IPS DF 4.7 (cell line): ENCODE measurements at regions not wholly inside any gene's neighbourhood (a gene's known extent, or its start where the extent isn't known, plus 50 kb on each side); places are given as distances from the start of the nearest gene placed in this dataset.

Experiments
- DNase-seq: peaks from one replicate; pipeline ENCODE4 v3.0.0-alpha.2; 2013; ENCODE audit warnings: low spot score; ENCODE audit errors: extremely low read depth

GRCh38 chr12:124397807-124398577 is 103.1 kb downstream of the RFLNA start:
- no peak for DNase-seq

DNA sequence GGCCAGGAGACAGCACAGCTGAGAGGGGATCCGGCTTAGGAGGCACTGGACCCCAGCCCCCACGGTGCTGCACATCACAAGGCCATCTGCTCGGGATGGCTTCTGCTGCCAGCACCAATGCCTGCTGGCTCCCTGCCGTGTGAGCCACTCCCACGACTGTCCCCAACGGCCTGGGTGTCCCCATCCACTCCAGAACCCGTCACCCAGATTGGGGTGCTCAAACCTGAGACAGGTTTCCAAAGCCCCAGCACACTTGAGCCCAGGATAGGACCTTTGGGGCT is 102.4 kb downstream of the RFLNA start:
- DNase-seq, result no peak

GRCh38 chr12:124396544-124397398 is 101.9 kb downstream of the RFLNA start:
- DNase-seq, result no peak

DNA sequence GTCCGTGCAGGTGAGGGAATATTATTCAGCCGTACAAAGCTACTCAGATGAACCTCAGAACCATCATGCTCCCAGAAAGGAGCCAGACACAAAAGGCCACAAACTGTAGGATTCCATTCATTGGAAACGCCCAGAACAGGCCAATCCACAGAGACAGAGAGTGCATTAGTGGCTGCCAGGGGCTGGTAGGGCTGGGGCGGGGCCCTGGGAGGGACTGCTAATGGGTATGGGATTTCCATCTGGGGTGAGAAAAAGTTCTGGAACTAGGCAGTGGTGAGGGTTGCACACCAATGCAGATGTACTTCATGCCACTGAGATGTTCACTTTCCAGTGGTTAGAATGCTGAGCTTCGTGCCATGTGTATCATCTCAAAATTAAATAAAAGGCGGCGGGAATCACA is 101.1 kb downstream of the RFLNA start:
- no peak for DNase-seq

DNA sequence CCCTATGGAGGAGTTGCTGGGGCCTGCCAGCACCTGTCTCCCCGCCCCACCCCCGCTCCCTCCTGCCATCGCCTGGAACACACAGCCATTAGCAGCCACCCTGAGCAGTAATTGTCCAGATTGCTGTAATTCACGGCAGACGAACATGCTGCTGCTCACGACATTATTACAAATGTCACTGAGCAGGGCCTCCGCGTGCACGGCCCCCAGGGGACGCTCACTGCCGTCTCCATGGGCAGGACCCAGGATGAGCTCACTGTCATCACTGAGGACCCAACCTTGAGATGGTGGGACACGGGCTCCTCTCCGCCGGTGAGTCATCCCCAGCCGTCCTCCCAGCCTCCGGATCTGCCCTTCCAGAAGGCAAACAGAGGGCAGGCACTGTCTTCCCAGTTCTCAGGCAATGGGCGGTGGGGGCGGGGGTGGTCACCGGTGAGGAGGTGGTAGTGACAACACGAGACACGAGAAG is 100.4 kb downstream of the RFLNA start:
- DNase-seq, result no peak

DNA sequence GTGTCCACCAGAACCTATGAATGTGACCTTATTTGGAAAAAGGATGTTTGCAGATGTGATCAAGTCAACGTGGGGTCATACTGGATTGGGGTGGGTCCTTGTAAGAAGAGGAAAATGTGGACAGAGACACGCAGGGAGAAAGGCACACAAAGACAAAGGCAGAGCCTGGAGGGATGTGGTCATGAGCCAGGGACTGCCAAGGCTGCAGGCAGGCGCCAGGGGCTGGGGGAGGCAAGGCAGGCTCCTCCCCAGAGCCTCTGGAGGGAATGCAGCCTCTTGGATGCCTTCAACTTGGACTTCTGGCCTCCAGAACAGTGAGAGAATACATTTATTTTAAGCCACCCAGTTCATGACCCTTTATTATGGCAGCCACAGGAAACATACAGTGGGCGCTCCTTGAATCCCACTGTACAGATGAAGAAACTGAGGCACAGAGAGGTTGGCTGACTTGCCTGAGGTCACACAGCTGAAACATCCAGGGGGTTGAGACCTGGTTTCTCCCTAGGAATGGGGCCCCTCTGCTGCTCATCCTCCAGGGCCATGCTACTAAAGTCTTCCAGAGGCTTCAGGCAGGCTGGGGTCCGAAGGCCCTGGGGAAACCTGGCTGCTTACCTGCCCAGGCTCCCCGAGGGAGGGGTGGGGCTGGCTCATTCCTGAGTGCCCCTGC is 99.7 kb downstream of the RFLNA start:
- no peak for DNase-seq

DNA sequence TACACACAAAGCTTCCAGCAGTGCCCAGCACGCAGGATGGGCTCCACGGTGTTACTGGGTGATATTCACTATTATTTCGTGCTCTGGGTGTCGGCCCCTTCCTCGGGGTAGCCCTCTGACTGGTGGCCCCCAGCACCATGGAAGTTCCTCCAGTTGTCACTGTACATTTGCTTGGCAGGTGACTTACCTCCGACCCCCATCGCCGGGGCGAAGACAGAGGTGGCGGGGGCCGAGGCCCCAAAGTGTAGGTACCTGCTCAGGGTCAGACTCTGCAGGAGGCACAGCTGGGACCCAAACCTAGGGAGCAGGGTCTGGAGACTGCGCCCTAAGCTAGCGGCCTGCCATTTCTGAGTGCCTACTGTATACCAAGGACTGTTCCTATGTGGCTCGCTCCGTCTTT is 98.9 kb downstream of the RFLNA start:
- no peak for DNase-seq

GRCh38 chr12:124393414-124393790 is 98.5 kb downstream of the RFLNA start:
- no peak for DNase-seq

GRCh38 chr12:124392667-124393413 is 97.9 kb downstream of the RFLNA start:
- no peak for DNase-seq

GRCh38 chr12:124392271-124392666 is 97.4 kb downstream of the RFLNA start:
- DNase-seq, result peak; percentile 25

DNA sequence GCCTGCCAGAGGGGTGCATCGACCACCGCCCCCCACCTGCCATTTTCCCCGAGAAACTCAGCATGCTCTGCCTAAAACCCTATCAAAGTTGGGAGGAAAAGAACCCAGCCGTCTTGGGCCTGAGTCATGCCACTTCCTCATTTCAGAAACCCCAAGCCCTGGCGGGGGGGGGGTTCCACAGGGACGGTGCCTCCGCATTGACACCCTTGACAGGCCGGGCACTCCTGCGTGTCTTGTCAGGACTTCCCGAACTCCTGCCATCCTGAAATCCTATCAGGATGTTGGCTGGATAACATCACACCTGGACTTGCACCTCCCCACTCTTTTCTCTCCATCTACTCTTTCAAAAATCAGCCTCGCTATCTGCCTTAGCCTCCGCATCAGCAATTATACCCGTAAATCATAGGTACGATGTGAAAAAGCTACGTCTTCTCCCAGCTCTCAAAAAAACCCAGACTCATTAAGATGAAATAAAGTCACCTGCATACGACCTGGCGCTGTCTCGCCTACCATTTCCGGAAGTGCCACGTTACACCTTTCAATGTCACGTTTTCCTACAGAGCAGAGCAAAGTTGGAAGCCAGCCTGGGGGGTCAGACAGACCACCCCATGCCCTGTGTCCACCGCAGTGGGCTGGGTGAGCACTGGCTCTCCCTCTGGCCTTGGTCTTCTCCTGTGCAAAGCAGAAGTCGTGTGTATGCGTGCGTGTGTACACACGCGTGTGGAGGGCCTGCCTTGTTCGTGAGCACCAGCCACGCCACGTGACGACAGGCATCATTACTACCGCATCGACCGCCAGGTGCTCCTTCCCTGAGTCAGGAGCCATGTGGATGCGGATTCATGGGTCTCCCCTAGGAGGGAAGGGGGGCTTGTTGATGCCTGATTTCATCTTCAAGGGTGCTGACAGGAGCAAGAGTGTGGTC is 96.7 kb downstream of the RFLNA start:
- DNase-seq, result no peak

- DNase-seq, result no peak
Measured at GRCh38 chr12:124390442-124391097, 95.7 kb downstream of the RFLNA start.

DNA sequence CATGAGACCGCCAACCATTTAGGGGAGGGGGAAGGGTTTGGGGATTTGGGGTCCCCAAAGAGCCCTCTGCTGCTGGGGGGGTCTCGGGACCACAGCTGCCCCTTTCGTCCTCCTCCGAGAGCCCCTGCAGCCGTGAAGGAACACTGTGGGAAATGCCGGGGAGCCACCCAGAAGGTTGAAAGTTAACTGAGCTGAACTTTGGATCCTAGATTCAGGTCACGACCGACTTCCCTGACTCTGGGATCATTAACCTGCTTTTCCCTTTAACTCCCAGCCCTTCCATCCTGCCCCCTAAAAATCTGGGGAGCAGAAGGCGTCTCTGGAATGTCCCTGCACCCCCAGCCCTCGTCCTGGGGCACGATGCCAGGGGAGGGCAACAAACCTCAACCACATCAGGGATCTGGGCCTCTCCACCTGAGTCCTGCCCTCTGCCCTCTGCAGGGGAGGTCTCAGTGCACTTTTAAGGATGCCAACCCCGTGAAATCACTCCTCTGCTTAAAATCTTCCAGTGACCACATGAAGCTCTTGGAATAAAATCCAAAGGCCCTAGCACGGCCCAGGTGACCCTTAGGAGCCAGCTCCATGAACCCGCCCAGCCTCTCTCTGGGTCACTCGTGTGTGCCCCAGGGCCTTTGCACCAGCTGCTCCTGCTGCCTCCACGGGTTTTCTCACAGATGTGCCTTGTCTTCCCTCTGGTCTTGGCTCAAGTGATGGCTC is 95.0 kb downstream of the RFLNA start:
- DNase-seq, result no peak

- no peak for DNase-seq
Measured at GRCh38 chr12:124389138-124389724, 94.3 kb downstream of the RFLNA start.

DNA sequence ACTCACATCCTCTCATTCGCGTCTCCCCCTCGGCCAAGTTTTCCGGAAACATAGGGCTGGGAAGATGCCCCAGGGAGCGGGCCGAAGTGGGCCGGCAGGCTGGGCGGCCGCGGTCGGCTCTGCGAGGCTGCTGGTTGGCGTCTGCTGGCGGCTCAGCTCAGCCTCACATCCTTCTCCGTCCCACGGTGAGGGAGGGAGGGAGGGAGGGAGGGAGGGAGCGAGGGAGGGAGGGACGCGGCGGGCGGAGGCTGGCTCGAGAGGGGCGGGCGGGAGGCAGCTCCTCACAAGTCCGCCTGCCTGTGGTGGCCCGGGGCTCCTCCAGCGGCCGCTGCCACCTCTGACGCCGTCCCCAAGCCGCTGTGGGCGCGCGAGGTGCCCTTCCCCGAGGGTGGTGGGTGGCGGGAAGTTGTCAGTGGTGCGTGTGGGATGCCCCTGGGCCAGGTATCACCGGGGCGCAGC is 93.8 kb downstream of the RFLNA start:
- DNase-seq, result no peak

GRCh38 chr12:124388038-124388671 is 93.3 kb downstream of the RFLNA start:
- no peak for DNase-seq

DNA sequence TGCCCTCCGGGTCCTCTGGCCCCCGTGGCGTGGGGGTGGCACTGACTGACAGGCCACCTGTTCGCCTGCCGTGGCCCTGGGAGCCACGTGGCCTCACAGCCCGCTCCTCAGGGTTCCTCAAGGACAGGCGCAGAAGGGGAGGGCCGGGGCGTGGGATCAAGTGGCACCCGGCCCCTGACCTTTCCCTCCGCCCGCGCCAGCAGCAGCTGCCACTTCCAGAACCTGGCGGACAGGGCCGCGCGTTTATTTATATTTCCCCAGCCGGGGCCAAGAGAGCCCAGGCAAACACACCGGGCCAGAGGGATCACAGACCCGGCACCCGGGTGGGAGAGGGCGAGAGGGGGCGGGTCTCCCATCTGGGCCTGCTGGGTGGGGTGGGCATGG is 92.6 kb downstream of the RFLNA start:
- no peak for DNase-seq
